ENCODE measurements at regions not wholly inside any gene's neighbourhood (a gene's known extent, or its start where the extent isn't known, plus 50 kb on each side); places are given as distances from the start of the nearest gene placed in this dataset.
"Not testable (repeated sequence)": the region's sequence is repeated elsewhere in the genome, so short reads cannot be mapped to it uniquely, and the experiment has no call there.

GRCh38 chr6:3921663-3922062 is 72.5 kb downstream of the FAM50B start:
- Histone ChIP-seq H3K27ac (ENCODE audit: low read length) (no peak overlapping the region), H3K9me3 (ENCODE audit: control insufficient read depth in 2 of 2, low read length in 2 of 2) (no peaks in the 10 kb centered on the region), H3K4me1 (ENCODE audit: control insufficient read depth, insufficient read depth, low read length) (no peaks in the 10 kb centered on the region), H3K36me3 (ENCODE audit: control insufficient read depth in 2 of 2, insufficient read depth in 2 of 2, low read length in 2 of 2) (no peaks in the 10 kb centered on the region), H3K27me3 (ENCODE audit: control insufficient read depth in 1 of 2, insufficient read depth in 2 of 2, low read length in 2 of 2) (no peaks in the 10 kb centered on the region), H3K4me3 (ENCODE audit: low read length in 2 of 2) (no peak overlapping the region), H3K9ac (ENCODE audit: low read length in 2 of 2) (no peak overlapping the region)

GRCh38 chr6:3922619-3923018 is 73.4 kb downstream of the FAM50B start:
- not testable (repeated sequence) for H3K4me1 ChIP-seq (ENCODE audit: control insufficient read depth, insufficient read depth, low read length); H3K27ac ChIP-seq (ENCODE audit: low read length); H3K9me3 ChIP-seq (ENCODE audit: control insufficient read depth in 2 of 2, low read length in 2 of 2); H3K36me3 ChIP-seq (ENCODE audit: control insufficient read depth in 2 of 2, insufficient read depth in 2 of 2, low read length in 2 of 2); H3K4me3 ChIP-seq (ENCODE audit: low read length in 2 of 2); H3K27me3 ChIP-seq (ENCODE audit: control insufficient read depth in 1 of 2, insufficient read depth in 2 of 2, low read length in 2 of 2); H3K9ac ChIP-seq (ENCODE audit: low read length in 2 of 2)

GRCh38 chr6:3925223-3926149 is 76.3 kb downstream of the FAM50B start:
- H3K27ac ChIP-seq (ENCODE audit: low read length); H3K9me3 ChIP-seq (ENCODE audit: control insufficient read depth in 2 of 2, low read length in 2 of 2); H3K4me1 ChIP-seq (ENCODE audit: control insufficient read depth, insufficient read depth, low read length); H3K27me3 ChIP-seq (ENCODE audit: control insufficient read depth in 1 of 2, insufficient read depth in 2 of 2, low read length in 2 of 2); H3K36me3 ChIP-seq (ENCODE audit: control insufficient read depth in 2 of 2, insufficient read depth in 2 of 2, low read length in 2 of 2); H3K9ac ChIP-seq (ENCODE audit: low read length in 2 of 2): not testable (repeated sequence)
- peak overlapping the region in 1 of 2 donors; percentile 40 for H3K4me3 ChIP-seq (ENCODE audit: low read length in 2 of 2)

- Histone ChIP-seq H3K27ac (ENCODE audit: low read length) (no peak overlapping the region), H3K36me3 (ENCODE audit: control insufficient read depth in 2 of 2, insufficient read depth in 2 of 2, low read length in 2 of 2) (no peaks in the 10 kb centered on the region), H3K9me3 (ENCODE audit: control insufficient read depth in 2 of 2, low read length in 2 of 2) (no peaks in the 10 kb centered on the region), H3K4me1 (ENCODE audit: control insufficient read depth, insufficient read depth, low read length) (peaks cover 7% of the 10 kb centered on the region), H3K9ac (ENCODE audit: low read length in 2 of 2) (no peak overlapping the region), H3K4me3 (ENCODE audit: low read length in 2 of 2) (peak overlapping the region in 1 of 2 donors; percentile 40), H3K27me3 (ENCODE audit: control insufficient read depth in 1 of 2, insufficient read depth in 2 of 2, low read length in 2 of 2) (no peaks in the 10 kb centered on the region)
These were observed 76.9 kb downstream of the FAM50B start for GRCh38 chr6:3926150-3926482.

GRCh38 chr6:3928111-3928510 is 78.9 kb downstream of the FAM50B start:
- H3K9ac ChIP-seq (ENCODE audit: low read length in 2 of 2), result no peak overlapping the region
- H3K4me3 ChIP-seq (ENCODE audit: low read length in 2 of 2), result no peak overlapping the region
- no peaks in the 10 kb centered on the region for H3K36me3 ChIP-seq (ENCODE audit: control insufficient read depth in 2 of 2, insufficient read depth in 2 of 2, low read length in 2 of 2)
- no peaks in the 10 kb centered on the region for H3K27me3 ChIP-seq (ENCODE audit: control insufficient read depth in 1 of 2, insufficient read depth in 2 of 2, low read length in 2 of 2)
- H3K9me3 ChIP-seq (ENCODE audit: control insufficient read depth in 2 of 2, low read length in 2 of 2), result no peaks in the 10 kb centered on the region
- H3K4me1 ChIP-seq (ENCODE audit: control insufficient read depth, insufficient read depth, low read length), result peaks cover 7% of the 10 kb centered on the region
- no peak overlapping the region for H3K27ac ChIP-seq (ENCODE audit: low read length)

GRCh38 chr6:3929281-3929798 is 80.2 kb downstream of the FAM50B start:
- Histone ChIP-seq H3K4me1 (ENCODE audit: control insufficient read depth, insufficient read depth, low read length) (peaks cover 7% of the 10 kb centered on the region), H3K9ac (ENCODE audit: low read length in 2 of 2) (no peak overlapping the region), H3K4me3 (ENCODE audit: low read length in 2 of 2) (no peak overlapping the region), H3K27ac (ENCODE audit: low read length) (peak overlapping the region; percentile 6), H3K27me3 (ENCODE audit: control insufficient read depth in 1 of 2, insufficient read depth in 2 of 2, low read length in 2 of 2) (no peaks in the 10 kb centered on the region), H3K36me3 (ENCODE audit: control insufficient read depth in 2 of 2, insufficient read depth in 2 of 2, low read length in 2 of 2) (no peaks in the 10 kb centered on the region), H3K9me3 (ENCODE audit: control insufficient read depth in 2 of 2, low read length in 2 of 2) (no peaks in the 10 kb centered on the region)

- H3K4me1 ChIP-seq (ENCODE audit: control insufficient read depth, insufficient read depth, low read length), result no peaks in the 10 kb centered on the region
- peaks cover 0 to 4% of the 10 kb centered on the region in 2 donors for H3K27me3 ChIP-seq (ENCODE audit: control insufficient read depth in 1 of 2, insufficient read depth in 2 of 2, low read length in 2 of 2)
These were observed 88.3 kb downstream of the FAM50B start for GRCh38 chr6:3937438-3937837.

GRCh38 chr6:3938715-3939367 is 89.7 kb downstream of the FAM50B start:
- H3K9me3 ChIP-seq (ENCODE audit: control insufficient read depth in 2 of 2, low read length in 2 of 2), result no peaks in the 10 kb centered on the region
- H3K27ac ChIP-seq (ENCODE audit: low read length), result no peak overlapping the region
- H3K36me3 ChIP-seq (ENCODE audit: control insufficient read depth in 2 of 2, insufficient read depth in 2 of 2, low read length in 2 of 2), result no peaks in the 10 kb centered on the region
- peaks cover 0 to 5% of the 10 kb centered on the region in 2 donors for H3K27me3 ChIP-seq (ENCODE audit: control insufficient read depth in 1 of 2, insufficient read depth in 2 of 2, low read length in 2 of 2)
- no peak overlapping the region for H3K9ac ChIP-seq (ENCODE audit: low read length in 2 of 2)
- no peaks in the 10 kb centered on the region for H3K4me1 ChIP-seq (ENCODE audit: control insufficient read depth, insufficient read depth, low read length)
- no peak overlapping the region for H3K4me3 ChIP-seq (ENCODE audit: low read length in 2 of 2)

More at GRCh38 chr6:3937438-3937837, 88.3 kb downstream of the FAM50B start:
- H3K9ac ChIP-seq (ENCODE audit: low read length in 2 of 2), result no peak overlapping the region
- no peak overlapping the region for H3K27ac ChIP-seq (ENCODE audit: low read length)
- H3K9me3 ChIP-seq (ENCODE audit: control insufficient read depth in 2 of 2, low read length in 2 of 2), result no peaks in the 10 kb centered on the region
- H3K4me3 ChIP-seq (ENCODE audit: low read length in 2 of 2), result no peak overlapping the region
- no peaks in the 10 kb centered on the region for H3K36me3 ChIP-seq (ENCODE audit: control insufficient read depth in 2 of 2, insufficient read depth in 2 of 2, low read length in 2 of 2)

GRCh38 chr6:3939368-3939958 is 90.3 kb downstream of the FAM50B start:
- Histone ChIP-seq H3K9me3 (ENCODE audit: control insufficient read depth in 2 of 2, low read length in 2 of 2) (no peaks in the 10 kb centered on the region), H3K27me3 (ENCODE audit: control insufficient read depth in 1 of 2, insufficient read depth in 2 of 2, low read length in 2 of 2) (peaks cover 0 to 5% of the 10 kb centered on the region in 2 donors), H3K9ac (ENCODE audit: low read length in 2 of 2) (no peak overlapping the region), H3K36me3 (ENCODE audit: control insufficient read depth in 2 of 2, insufficient read depth in 2 of 2, low read length in 2 of 2) (no peaks in the 10 kb centered on the region), H3K27ac (ENCODE audit: low read length) (no peak overlapping the region), H3K4me3 (ENCODE audit: low read length in 2 of 2) (no peak overlapping the region), H3K4me1 (ENCODE audit: control insufficient read depth, insufficient read depth, low read length) (no peaks in the 10 kb centered on the region)

- Histone ChIP-seq H3K9me3 (ENCODE audit: control insufficient read depth in 2 of 2, low read length in 2 of 2) (no peaks in the 10 kb centered on the region), H3K4me1 (ENCODE audit: control insufficient read depth, insufficient read depth, low read length) (no peaks in the 10 kb centered on the region), H3K27me3 (ENCODE audit: control insufficient read depth in 1 of 2, insufficient read depth in 2 of 2, low read length in 2 of 2) (peaks cover 0 to 5% of the 10 kb centered on the region in 2 donors), H3K4me3 (ENCODE audit: low read length in 2 of 2) (no peak overlapping the region), H3K36me3 (ENCODE audit: control insufficient read depth in 2 of 2, insufficient read depth in 2 of 2, low read length in 2 of 2) (no peaks in the 10 kb centered on the region), H3K9ac (ENCODE audit: low read length in 2 of 2) (no peak overlapping the region), H3K27ac (ENCODE audit: low read length) (no peak overlapping the region)
These were observed 90.8 kb downstream of the FAM50B start for GRCh38 chr6:3939964-3940363.

Measured in stomach smooth muscle (tissue), 2 donors.